ENCODE measurements at regions not wholly inside any gene's neighbourhood (a gene's known extent, or its start where the extent isn't known, plus 50 kb on each side); places are given as distances from the start of the nearest gene placed in this dataset.

GRCh38 chr6:164693944-164694343 is 615.5 kb downstream of the C6orf118 start:
- Histone ChIP-seq H3K4me1 (no peaks in the 10 kb centered on the region), H3K27me3 (no peaks in the 10 kb centered on the region), H3K4me3 (no peak overlapping the region), H3K9me3 (no peaks in the 10 kb centered on the region), H3K36me3 (no peaks in the 10 kb centered on the region), H3K27ac (no peak overlapping the region)
- no peak for DNase-seq (ENCODE audit: extremely low spot score in 2 of 2)
- intact Hi-C loops (cut with DNase I), result no loop called here
- TF ChIP-seq POLR2AphosphoS5 (IDR thresholded peaks at IDR 0.05; ENCODE audit: insufficient read depth in 1 of 2, low read depth in 1 of 2), result no peak
- no peak for TF ChIP-seq POLR2A (IDR thresholded peaks at IDR 0.05)
- TF ChIP-seq CTCF (IDR thresholded peaks at IDR 0.05), result no peak

GRCh38 chr6:164692772-164693510 is 616.5 kb downstream of the C6orf118 start:
- intact Hi-C loops (cut with DNase I), result no loop called here

GRCh38 chr6:164690702-164691500 is 618.5 kb downstream of the C6orf118 start:
- no peaks in the 10 kb centered on the region for H3K9me3 ChIP-seq
- DNase-seq (ENCODE audit: extremely low spot score in 2 of 2), result no peak
- no peak overlapping the region for H3K27ac ChIP-seq
- no peaks in the 10 kb centered on the region for H3K4me1 ChIP-seq
- H3K4me3 ChIP-seq, result no peak overlapping the region
- no peak for TF ChIP-seq POLR2A (IDR thresholded peaks at IDR 0.05)
- no peaks in the 10 kb centered on the region for H3K36me3 ChIP-seq
- H3K27me3 ChIP-seq, result no peaks in the 10 kb centered on the region
- intact Hi-C loops (cut with DNase I), result no loop called here

More at GRCh38 chr6:164692772-164693510, 616.5 kb downstream of the C6orf118 start:
- no peak overlapping the region for H3K27ac ChIP-seq
- no peaks in the 10 kb centered on the region for H3K9me3 ChIP-seq
- H3K4me1 ChIP-seq, result no peaks in the 10 kb centered on the region
- no peaks in the 10 kb centered on the region for H3K27me3 ChIP-seq
- H3K4me3 ChIP-seq, result no peak overlapping the region
- TF ChIP-seq POLR2A (IDR thresholded peaks at IDR 0.05) (no peak), CTCF (IDR thresholded peaks at IDR 0.05) (no peak), POLR2AphosphoS5 (IDR thresholded peaks at IDR 0.05; ENCODE audit: insufficient read depth in 1 of 2, low read depth in 1 of 2) (no peak)
- H3K36me3 ChIP-seq, result no peaks in the 10 kb centered on the region
- no peak for DNase-seq (ENCODE audit: extremely low spot score in 2 of 2)

GRCh38 chr6:164690241-164690640 is 619.2 kb downstream of the C6orf118 start:
- intact Hi-C loops (cut with DNase I), result no loop called here
- Histone ChIP-seq H3K36me3 (no peaks in the 10 kb centered on the region), H3K27me3 (no peaks in the 10 kb centered on the region), H3K27ac (no peak overlapping the region), H3K4me1 (no peaks in the 10 kb centered on the region), H3K9me3 (no peaks in the 10 kb centered on the region), H3K4me3 (no peak overlapping the region)
- TF ChIP-seq CTCF (IDR thresholded peaks at IDR 0.05) (no peak), POLR2A (IDR thresholded peaks at IDR 0.05) (no peak), POLR2AphosphoS5 (IDR thresholded peaks at IDR 0.05; ENCODE audit: insufficient read depth in 1 of 2, low read depth in 1 of 2) (no peak)
- DNase-seq (ENCODE audit: extremely low spot score in 2 of 2), result no peak

GRCh38 chr6:164665328-164665727 is 644.1 kb downstream of the C6orf118 start:
- no peak for TF ChIP-seq POLR2AphosphoS5 (IDR thresholded peaks at IDR 0.05; ENCODE audit: insufficient read depth in 1 of 2, low read depth in 1 of 2)
- TF ChIP-seq CTCF (IDR thresholded peaks at IDR 0.05), result no peak
- no peak for TF ChIP-seq POLR2A (IDR thresholded peaks at IDR 0.05)
- H3K36me3 ChIP-seq, result no peaks in the 10 kb centered on the region
- H3K4me3 ChIP-seq, result no peak overlapping the region
- H3K27ac ChIP-seq, result no peak overlapping the region
- intact Hi-C loops (cut with DNase I), result no loop called here
- no peaks in the 10 kb centered on the region for H3K27me3 ChIP-seq
- H3K9me3 ChIP-seq, result no peaks in the 10 kb centered on the region
- DNase-seq (ENCODE audit: extremely low spot score in 2 of 2), result no peak
- H3K4me1 ChIP-seq, result no peaks in the 10 kb centered on the region
